Esophagus muscularis mucosa (tissue), 3 donors: ENCODE measurements at regions not wholly inside any gene's neighbourhood (a gene's known extent, or its start where the extent isn't known, plus 50 kb on each side); places are given as distances from the start of the nearest gene placed in this dataset.
"Not testable (repeated sequence)": the region's sequence is repeated elsewhere in the genome, so short reads cannot be mapped to it uniquely, and the experiment has no call there.

Experiments used
- CTCF ChIP-seq, 3 experiments: fragments of 200-600 bp in 2 of 3; fragments of 450-650 bp in 1 of 3; sonication (generic) in 2 of 3; IDR thresholded peaks; one replicate each; pipeline ENCODE4 v1.5.1; 2017 to 2019; ENCODE audit warnings: antibody characterized with exemption in 3 of 3, mild to moderate bottlenecking in 2 of 3, moderate library complexity in 1 of 3
- POLR2A ChIP-seq: fragments of 450-650 bp; IDR thresholded peaks from one replicate; pipeline ENCODE4 v1.6.1; 2017; ENCODE audit warnings: antibody characterized with exemption, moderate library complexity, mild to moderate bottlenecking, low read depth

GRCh38 chr9:65395789-65396188 is 110.8 kb upstream of the FOXD4L5 start:
- not testable (repeated sequence) for TF ChIP-seq CTCF (IDR thresholded peaks at IDR 0.05); POLR2A
